ENCODE measurements at regions not wholly inside any gene's neighbourhood (a gene's known extent, or its start where the extent isn't known, plus 50 kb on each side); places are given as distances from the start of the nearest gene placed in this dataset.
"Not testable (repeated sequence)": the region's sequence is repeated elsewhere in the genome, so short reads cannot be mapped to it uniquely, and the experiment has no call there.

GRCh38 chr17:14731591-14731990 lies 430.7 kb downstream of the HS3ST3B1 start:
- H3K4me3 ChIP-seq (ENCODE audit: low read depth, low read length) = no peak overlapping the region
- TF ChIP-seq MYC (IDR thresholded peaks at IDR 0.05; ENCODE audit: low read depth, low read length) = no peak
- no peak for TF ChIP-seq MAX (IDR thresholded peaks at IDR 0.05; ENCODE audit: low read depth, low read length)
- TF ChIP-seq POLR2A (IDR thresholded peaks at IDR 0.05; ENCODE audit: extremely low read depth, insufficient read length) = no peak
- no peak for TF ChIP-seq CTCF (IDR thresholded peaks at IDR 0.05; ENCODE audit: low read depth, low read length)
- no peak for DNase-seq (ENCODE audit: low read depth)

GRCh38 chr17:14730821-14731220 lies 429.9 kb downstream of the HS3ST3B1 start:
- TF ChIP-seq MAX (IDR thresholded peaks at IDR 0.05; ENCODE audit: low read depth, low read length) (no peak), CTCF (IDR thresholded peaks at IDR 0.05; ENCODE audit: low read depth, low read length) (no peak), MYC (IDR thresholded peaks at IDR 0.05; ENCODE audit: low read depth, low read length) (no peak), POLR2A (IDR thresholded peaks at IDR 0.05; ENCODE audit: extremely low read depth, insufficient read length) (no peak)
- DNase-seq (ENCODE audit: low read depth) = no peak
- H3K4me3 ChIP-seq (ENCODE audit: low read depth, low read length) = no peak overlapping the region

DNA sequence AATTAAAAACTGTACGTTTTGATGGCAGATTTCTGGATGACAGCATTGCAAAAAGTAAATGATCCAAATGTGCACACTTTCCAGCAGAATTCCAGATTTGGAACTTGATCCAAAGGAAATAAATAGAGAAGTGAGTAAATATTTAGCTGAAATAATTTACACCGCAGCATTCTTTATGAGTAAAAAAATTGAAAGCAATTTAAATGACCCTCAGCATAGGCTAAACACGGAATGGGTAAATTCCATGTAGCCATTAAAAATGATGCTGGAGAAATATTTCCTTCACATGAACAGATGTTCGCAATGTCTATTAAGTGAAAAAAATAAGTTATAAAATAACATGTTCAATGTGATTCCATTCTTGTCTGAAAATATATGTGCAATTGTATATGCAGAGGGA lies 424.8 kb downstream of the HS3ST3B1 start:
- H3K4me3 ChIP-seq (ENCODE audit: low read depth, low read length) = no peak overlapping the region
- no peak for DNase-seq (ENCODE audit: low read depth)
- TF ChIP-seq POLR2A (IDR thresholded peaks at IDR 0.05; ENCODE audit: extremely low read depth, insufficient read length) (no peak), CTCF (IDR thresholded peaks at IDR 0.05; ENCODE audit: low read depth, low read length) (no peak), MAX (IDR thresholded peaks at IDR 0.05; ENCODE audit: low read depth, low read length) (no peak)

DNA sequence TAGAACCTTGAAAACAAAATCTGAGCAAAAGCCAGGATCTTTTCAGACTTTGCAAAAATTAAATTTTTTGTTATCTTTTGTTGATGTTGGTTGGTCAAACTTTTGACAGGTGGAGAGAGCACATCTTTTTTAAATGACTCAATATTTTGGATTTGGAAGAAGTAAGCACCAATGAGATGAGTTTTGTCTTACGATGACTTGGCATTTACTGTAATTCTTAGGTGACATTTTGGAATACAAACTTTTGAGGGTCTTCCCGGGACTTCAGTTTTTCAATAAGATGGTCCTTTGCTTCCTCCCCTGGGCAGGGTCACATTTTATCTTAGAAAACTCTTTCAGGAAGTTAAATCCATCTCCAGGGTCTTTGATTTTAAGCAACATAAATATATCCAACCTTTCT lies 423.9 kb downstream of the HS3ST3B1 start:
- no peak overlapping the region for H3K4me3 ChIP-seq (ENCODE audit: low read depth, low read length)
- TF ChIP-seq MAX (IDR thresholded peaks at IDR 0.05; ENCODE audit: low read depth, low read length) (no peak), MYC (IDR thresholded peaks at IDR 0.05; ENCODE audit: low read depth, low read length) (no peak), CTCF (IDR thresholded peaks at IDR 0.05; ENCODE audit: low read depth, low read length) (no peak), POLR2A (IDR thresholded peaks at IDR 0.05; ENCODE audit: extremely low read depth, insufficient read length) (no peak)
- DNase-seq (ENCODE audit: low read depth) = no peak

DNA sequence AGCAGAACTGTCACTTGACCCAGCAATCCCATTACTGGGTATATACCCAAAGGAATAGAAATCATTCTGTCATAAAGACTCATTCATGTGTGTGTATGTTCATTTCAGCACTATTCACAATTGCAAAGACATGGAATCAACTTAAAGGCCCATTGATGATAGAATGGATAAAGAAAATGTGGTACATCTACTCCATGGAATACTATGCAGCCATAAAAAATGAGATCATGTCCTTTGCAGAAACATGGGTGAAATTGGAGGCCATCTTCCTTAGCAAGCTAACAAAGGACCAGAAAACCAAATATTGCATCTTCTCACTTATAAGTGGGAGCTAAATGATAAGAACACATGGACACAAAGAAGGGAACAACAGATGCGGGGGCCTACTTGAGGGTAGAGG lies 422.5 kb downstream of the HS3ST3B1 start:
- DNase-seq (ENCODE audit: low read depth); H3K4me3 ChIP-seq (ENCODE audit: low read depth, low read length): not testable (repeated sequence)

DNA sequence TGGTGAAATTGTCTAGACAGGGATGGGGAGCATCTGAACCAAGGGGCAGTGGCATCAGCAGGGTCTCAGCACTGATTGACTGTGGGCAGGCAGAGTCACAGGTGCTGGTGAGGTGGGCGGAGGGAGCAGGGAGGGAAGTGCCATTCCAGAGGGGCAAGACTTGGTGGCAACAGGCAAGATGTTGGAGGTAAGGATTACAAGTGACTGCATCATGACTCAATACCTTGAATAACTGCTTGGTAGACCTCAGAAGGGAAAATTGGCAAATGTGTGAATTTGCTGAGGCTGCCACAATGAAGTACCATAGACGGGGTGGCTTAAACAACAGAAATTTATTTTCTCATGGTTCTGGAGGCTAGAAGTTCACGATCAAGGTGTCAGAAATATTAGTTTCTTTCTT lies 419.1 kb downstream of the HS3ST3B1 start:
- no peak overlapping the region for H3K4me3 ChIP-seq (ENCODE audit: low read depth, low read length)
- TF ChIP-seq POLR2A (IDR thresholded peaks at IDR 0.05; ENCODE audit: extremely low read depth, insufficient read length) (no peak), MYC (IDR thresholded peaks at IDR 0.05; ENCODE audit: low read depth, low read length) (no peak), MAX (IDR thresholded peaks at IDR 0.05; ENCODE audit: low read depth, low read length) (no peak), CTCF (IDR thresholded peaks at IDR 0.05; ENCODE audit: low read depth, low read length) (no peak)
- DNase-seq (ENCODE audit: low read depth) = no peak

All from NB4 (cell line).